Retina (tissue), 1 donor: ENCODE measurements at regions not wholly inside any gene's neighbourhood (a gene's known extent, or its start where the extent isn't known, plus 50 kb on each side); places are given as distances from the start of the nearest gene placed in this dataset.

Experiments used
- DNase-seq: peaks from one replicate; pipeline ENCODE4 v3.0.0-alpha.2; 2016

- DNase-seq, result no peak
These were observed 52.8 kb downstream of the FAM43A start for GRCh38 chr3:194738254-194739093.

GRCh38 chr3:194739498-194740284 is 54.0 kb downstream of the FAM43A start:
- no peak for DNase-seq

GRCh38 chr3:194740859-194741491 is 55.3 kb downstream of the FAM43A start:
- DNase-seq, result no peak

GRCh38 chr3:194741916-194742315 is 56.2 kb downstream of the FAM43A start:
- DNase-seq, result no peak

- no peak for DNase-seq
These were observed 59.1 kb downstream of the FAM43A start for GRCh38 chr3:194744826-194745225.

GRCh38 chr3:194745422-194746184 is 59.9 kb downstream of the FAM43A start:
- DNase-seq, result no peak

- no peak for DNase-seq
These were observed 62.5 kb downstream of the FAM43A start for GRCh38 chr3:194748225-194748624.

GRCh38 chr3:194749631-194750490 is 64.2 kb downstream of the FAM43A start:
- peak; percentile 60 for DNase-seq

- DNase-seq, result peak; percentile 65
These were observed 64.8 kb downstream of the FAM43A start for GRCh38 chr3:194750491-194750828.

GRCh38 chr3:194755671-194756459 is 70.2 kb downstream of the FAM43A start:
- DNase-seq, result no peak

GRCh38 chr3:194756460-194756779 is 70.7 kb downstream of the FAM43A start:
- no peak for DNase-seq

GRCh38 chr3:194756791-194757325 is 71.2 kb downstream of the FAM43A start:
- DNase-seq, result no peak

- no peak for DNase-seq
These were observed 72.0 kb downstream of the FAM43A start for GRCh38 chr3:194757647-194758061.

- DNase-seq, result no peak
These were observed 73.0 kb downstream of the FAM43A start for GRCh38 chr3:194758716-194759115.

- DNase-seq, result no peak
These were observed 74.9 kb downstream of the FAM43A start for GRCh38 chr3:194760494-194761137.

GRCh38 chr3:194761384-194761783 is 75.7 kb downstream of the FAM43A start:
- DNase-seq, result peak; percentile 54

- DNase-seq, result no peak
These were observed 81.2 kb downstream of the FAM43A start for GRCh38 chr3:194766845-194767244.

- DNase-seq, result no peak
These were observed 81.9 kb downstream of the FAM43A start for GRCh38 chr3:194767446-194768207.

GRCh38 chr3:194768586-194768985 is 82.9 kb downstream of the FAM43A start:
- no peak for DNase-seq
